ENCODE measurements at regions not wholly inside any gene's neighbourhood (a gene's known extent, or its start where the extent isn't known, plus 50 kb on each side); places are given as distances from the start of the nearest gene placed in this dataset.
"Not testable (repeated sequence)": the region's sequence is repeated elsewhere in the genome, so short reads cannot be mapped to it uniquely, and the experiment has no call there.

- no peak overlapping the region for H3K27ac ChIP-seq
- no peaks in the 10 kb centered on the region for H3K4me1 ChIP-seq
- H3K27me3 ChIP-seq, result no peaks in the 10 kb centered on the region
- no peak overlapping the region for H3K4me3 ChIP-seq
- TF ChIP-seq CTCF (IDR thresholded peaks at IDR 0.05) (no peak), POLR2A (IDR thresholded peaks at IDR 0.05) (no peak)
- no peaks in the 10 kb centered on the region for H3K9me3 ChIP-seq
- ATAC-seq, result no peak
- H3K36me3 ChIP-seq (replicated peaks in 1 of 2; ENCODE audit: insufficient read depth in 1 of 2, low read depth in 2 of 2), result no peaks in the 10 kb centered on the region
- intact Hi-C loops (cut with DNase I), result no loop called here
- DNase-seq, result no peak
Measured at GRCh38 chr3:181596126-181596525, 115.6 kb upstream of the SOX2 start.

GRCh38 chr3:181590939-181591338, 120.8 kb upstream of the SOX2 start:
- H3K9me3 ChIP-seq; H3K27me3 ChIP-seq; ATAC-seq; H3K4me3 ChIP-seq; H3K27ac ChIP-seq; intact Hi-C loops (cut with DNase I); DNase-seq; H3K36me3 ChIP-seq (replicated peaks in 1 of 2; ENCODE audit: insufficient read depth in 1 of 2, low read depth in 2 of 2); H3K4me1 ChIP-seq: not testable (repeated sequence)
- WGBS, 2 donors, result 60 to 73% methylated on average over 6 to 12 of the region's 12 CpGs

GRCh38 chr3:181582619-181583018, 129.1 kb upstream of the SOX2 start:
- TF ChIP-seq POLR2A (IDR thresholded peaks at IDR 0.05), result no peak
- no peak for TF ChIP-seq CTCF (IDR thresholded peaks at IDR 0.05)
- Histone ChIP-seq H3K27ac (no peak overlapping the region), H3K4me3 (no peak overlapping the region), H3K9me3 (no peaks in the 10 kb centered on the region), H3K27me3 (no peaks in the 10 kb centered on the region), H3K36me3 (replicated peaks in 1 of 2; ENCODE audit: insufficient read depth in 1 of 2, low read depth in 2 of 2) (no peaks in the 10 kb centered on the region), H3K4me1 (no peaks in the 10 kb centered on the region)
- ATAC-seq (no peak), DNase-seq (no peak)
- 81 to 82% methylated on average over 8 of the region's 8 CpGs for WGBS, 2 donors
- intact Hi-C loops (cut with DNase I), result no loop called here

- no peak for TF ChIP-seq POLR2A (IDR thresholded peaks at IDR 0.05)
- no peak for TF ChIP-seq CTCF (IDR thresholded peaks at IDR 0.05)
- intact Hi-C loops (cut with DNase I), result no loop called here
- 64 to 65% methylated on average over 4 of the region's 4 CpGs for WGBS, 2 donors
Measured at GRCh38 chr3:181581656-181582055, 130.1 kb upstream of the SOX2 start.

GRCh38 chr3:181578743-181579142, 133.0 kb upstream of the SOX2 start:
- DNase-seq (no peak), ATAC-seq (no peak)
- H3K4me1 ChIP-seq, result no peaks in the 10 kb centered on the region
- no peak overlapping the region for H3K4me3 ChIP-seq
- WGBS, 2 donors, result 44 to 63% methylated on average over 2 of the region's 2 CpGs
- no peaks in the 10 kb centered on the region for H3K36me3 ChIP-seq (replicated peaks in 1 of 2; ENCODE audit: insufficient read depth in 1 of 2, low read depth in 2 of 2)
- no peak overlapping the region for H3K27ac ChIP-seq
- TF ChIP-seq POLR2A (IDR thresholded peaks at IDR 0.05), result no peak
- no peaks in the 10 kb centered on the region for H3K9me3 ChIP-seq
- intact Hi-C loops (cut with DNase I), result no loop called here
- no peaks in the 10 kb centered on the region for H3K27me3 ChIP-seq

More at GRCh38 chr3:181581656-181582055, 130.1 kb upstream of the SOX2 start:
- ATAC-seq (no peak), DNase-seq (no peak)
- H3K4me3 ChIP-seq, result no peak overlapping the region
- H3K9me3 ChIP-seq, result no peaks in the 10 kb centered on the region
- no peaks in the 10 kb centered on the region for H3K4me1 ChIP-seq
- no peaks in the 10 kb centered on the region for H3K27me3 ChIP-seq
- no peak overlapping the region for H3K27ac ChIP-seq
- no peaks in the 10 kb centered on the region for H3K36me3 ChIP-seq (replicated peaks in 1 of 2; ENCODE audit: insufficient read depth in 1 of 2, low read depth in 2 of 2)

- ATAC-seq (no peak), DNase-seq (no peak)
- Histone ChIP-seq H3K27ac (no peak overlapping the region), H3K9me3 (no peaks in the 10 kb centered on the region), H3K4me1 (no peaks in the 10 kb centered on the region), H3K36me3 (replicated peaks in 1 of 2; ENCODE audit: insufficient read depth in 1 of 2, low read depth in 2 of 2) (no peaks in the 10 kb centered on the region), H3K4me3 (no peak overlapping the region), H3K27me3 (no peaks in the 10 kb centered on the region)
- WGBS, 2 donors, result 58 to 71% methylated on average over 2 of the region's 2 CpGs
- intact Hi-C loops (cut with DNase I), result no loop called here
- TF ChIP-seq CTCF (IDR thresholded peaks at IDR 0.05) (no peak), POLR2A (IDR thresholded peaks at IDR 0.05) (no peak)
Measured at GRCh38 chr3:181572432-181572831, 139.3 kb upstream of the SOX2 start.

All from body of pancreas (tissue), 4 donors.